OCI-LY7 (cell line): ENCODE measurements at regions not wholly inside any gene's neighbourhood (a gene's known extent, or its start where the extent isn't known, plus 50 kb on each side); places are given as distances from the start of the nearest gene placed in this dataset.

Source experiments
- EZH2phosphoT487 ChIP-seq: fragments of 200-600 bp; sonication (generic); IDR thresholded peaks from 2 replicates; pipeline ENCODE4 v1.6.1; 2018; ENCODE audit warnings: low read depth, borderline replicate concordance, mild to moderate bottlenecking, mixed run types, antibody characterized with exemption, low read length, moderate library complexity, mixed read lengths
- TF ChIP-seq, protein P1 (sequence below): fragments of 200-600 bp; sonication (generic); conservative IDR thresholded peaks from 2 replicates; pipeline ENCODE4 v1.5.1; 2014; ENCODE audit warnings: mild to moderate bottlenecking, antibody characterized with exemption, low read length, moderate library complexity, mixed read lengths

GRCh38 chr14:27205036-27205435 is 607.2 kb upstream of the NOVA1 start:
- TF ChIP-seq, protein P1, sequence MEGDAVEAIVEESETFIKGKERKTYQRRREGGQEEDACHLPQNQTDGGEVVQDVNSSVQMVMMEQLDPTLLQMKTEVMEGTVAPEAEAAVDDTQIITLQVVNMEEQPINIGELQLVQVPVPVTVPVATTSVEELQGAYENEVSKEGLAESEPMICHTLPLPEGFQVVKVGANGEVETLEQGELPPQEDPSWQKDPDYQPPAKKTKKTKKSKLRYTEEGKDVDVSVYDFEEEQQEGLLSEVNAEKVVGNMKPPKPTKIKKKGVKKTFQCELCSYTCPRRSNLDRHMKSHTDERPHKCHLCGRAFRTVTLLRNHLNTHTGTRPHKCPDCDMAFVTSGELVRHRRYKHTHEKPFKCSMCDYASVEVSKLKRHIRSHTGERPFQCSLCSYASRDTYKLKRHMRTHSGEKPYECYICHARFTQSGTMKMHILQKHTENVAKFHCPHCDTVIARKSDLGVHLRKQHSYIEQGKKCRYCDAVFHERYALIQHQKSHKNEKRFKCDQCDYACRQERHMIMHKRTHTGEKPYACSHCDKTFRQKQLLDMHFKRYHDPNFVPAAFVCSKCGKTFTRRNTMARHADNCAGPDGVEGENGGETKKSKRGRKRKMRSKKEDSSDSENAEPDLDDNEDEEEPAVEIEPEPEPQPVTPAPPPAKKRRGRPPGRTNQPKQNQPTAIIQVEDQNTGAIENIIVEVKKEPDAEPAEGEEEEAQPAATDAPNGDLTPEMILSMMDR, result no peak
- TF ChIP-seq EZH2phosphoT487, result no peak
